ENCODE measurements at regions not wholly inside any gene's neighbourhood (a gene's known extent, or its start where the extent isn't known, plus 50 kb on each side); places are given as distances from the start of the nearest gene placed in this dataset.

GRCh38 chr9:28127101-28127500, 553.8 kb upstream of the C9orf72 start:
- TF ChIP-seq CTCF (IDR thresholded peaks at IDR 0.05) (no peak), POLR2AphosphoS5 (IDR thresholded peaks at IDR 0.05) (no peak), POLR2A (IDR thresholded peaks at IDR 0.05) (no peak)

Data from sigmoid colon (tissue), 4 donors.